HEK293T (cell line): ENCODE measurements at regions not wholly inside any gene's neighbourhood (a gene's known extent, or its start where the extent isn't known, plus 50 kb on each side); places are given as distances from the start of the nearest gene placed in this dataset.

Source experiments
- BHLHE40 ChIP-seq: fragments of 450-650 bp; IDR thresholded peaks from 2 replicates; pipeline ENCODE4 v1.6.1; 2016; ENCODE audit warnings: mild to moderate bottlenecking, moderate library complexity, borderline replicate concordance
- ELF4 ChIP-seq: fragments of 450-650 bp; IDR thresholded peaks from 2 replicates; pipeline ENCODE4 v1.6.1; 2017; ENCODE audit warnings: antibody characterized with exemption
- FOXA1 ChIP-seq: fragments of 450-650 bp; IDR thresholded peaks from 2 replicates; pipeline ENCODE4 v1.6.1; 2016; ENCODE audit warnings: mild to moderate bottlenecking
- FOXK2 ChIP-seq: fragments of 450-650 bp; IDR thresholded peaks from 2 replicates; pipeline ENCODE4 v1.6.1; 2016; ENCODE audit warnings: mild to moderate bottlenecking
- FOXM1 ChIP-seq: fragments of 450-650 bp; IDR thresholded peaks from 2 replicates; pipeline ENCODE4 v1.6.1; 2017; ENCODE audit warnings: mild to moderate bottlenecking, borderline replicate concordance
- HDGF ChIP-seq: fragments of 450-650 bp; IDR thresholded peaks from 2 replicates; pipeline ENCODE4 v1.6.1; 2017; ENCODE audit warnings: antibody characterized with exemption, borderline replicate concordance
- LEF1 ChIP-seq: fragments of 450-650 bp; IDR thresholded peaks from 2 replicates; pipeline ENCODE4 v1.6.1; 2017; ENCODE audit warnings: mild to moderate bottlenecking, borderline replicate concordance
- SP1 ChIP-seq: fragments of 450-650 bp; IDR thresholded peaks from 2 replicates; pipeline ENCODE4 v1.6.1; 2017
- SUZ12 ChIP-seq: fragments of 450-650 bp; IDR thresholded peaks from 2 replicates; pipeline ENCODE4 v1.6.1; 2016; ENCODE audit warnings: mild to moderate bottlenecking
- TARDBP ChIP-seq: fragments of 450-650 bp; IDR thresholded peaks from 2 replicates; pipeline ENCODE4 v1.6.1; 2016

DNA sequence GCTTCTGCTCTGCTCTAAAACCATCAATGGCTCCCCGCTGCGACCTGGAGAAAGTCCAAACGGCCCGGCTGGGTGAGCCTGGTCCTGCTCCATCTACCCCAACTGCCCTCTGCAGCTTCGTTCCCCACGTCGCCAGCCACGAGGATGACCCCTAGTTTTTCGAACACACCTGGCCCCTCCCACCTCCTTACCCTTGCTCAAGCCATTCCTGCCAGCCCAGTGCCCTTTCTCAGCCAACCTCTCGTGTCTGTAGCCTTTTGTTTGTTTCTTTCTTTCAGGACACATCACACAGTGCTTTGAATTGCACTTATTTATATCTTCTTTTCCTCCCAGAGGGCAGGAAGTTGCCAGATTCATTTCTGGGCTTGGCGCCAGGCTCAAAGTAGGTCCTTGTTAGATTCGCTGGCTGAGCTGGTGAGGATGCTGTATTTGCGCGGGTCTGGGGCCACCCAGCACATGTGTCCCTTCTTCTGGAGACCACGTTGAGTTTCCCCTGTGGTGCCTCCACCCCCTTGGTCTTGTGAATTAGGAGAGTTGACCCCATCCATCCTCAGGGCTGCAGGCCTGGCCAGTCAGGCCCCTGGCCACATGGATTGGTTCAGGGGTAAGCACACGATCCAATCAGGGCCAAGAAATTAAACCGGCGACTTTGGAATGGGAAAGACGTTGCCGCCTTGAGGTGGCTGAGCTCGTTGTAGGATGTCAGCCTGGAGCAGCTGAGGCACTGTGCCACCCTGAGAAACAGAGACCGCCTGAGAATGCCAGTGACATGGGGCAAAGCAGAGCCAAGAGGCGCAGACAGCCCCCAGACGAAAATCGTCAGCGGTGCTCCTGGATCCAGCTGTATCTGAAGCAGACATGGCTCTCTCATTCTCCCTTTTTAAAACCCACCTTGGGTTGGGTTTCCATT, 156.0 kb downstream of the CEBPB start:
- no peak for TF ChIP-seq FOXA1
- no peak for TF ChIP-seq ELF4
- TF ChIP-seq FOXM1, result no peak
- no peak for TF ChIP-seq LEF1
- no peak for TF ChIP-seq HDGF
- no peak for TF ChIP-seq SP1
- TF ChIP-seq BHLHE40, result no peak
- TF ChIP-seq TARDBP, result no peak
- no peak for TF ChIP-seq FOXK2
- TF ChIP-seq SUZ12, result no peak
